Stomach smooth muscle (tissue), 2 donors: ENCODE measurements at regions not wholly inside any gene's neighbourhood (a gene's known extent, or its start where the extent isn't known, plus 50 kb on each side); places are given as distances from the start of the nearest gene placed in this dataset.

Experiments used
- H3K27ac ChIP-seq: one replicate; pipeline ENCODE4 v1.7.0; 2013; ENCODE audit warnings: mild to moderate bottlenecking, low read length, inconsistent platforms
- H3K27me3 ChIP-seq, 2 donors: one replicate each; pipeline ENCODE4 v1.7.0; 2013; ENCODE audit warnings: low read length in 2 of 2; ENCODE audit not compliant: insufficient read depth in 2 of 2, control insufficient read depth in 1 of 2
- H3K36me3 ChIP-seq, 2 donors: one replicate each; pipeline ENCODE4 v1.7.0; 2013; ENCODE audit warnings: low read length in 2 of 2; ENCODE audit not compliant: control insufficient read depth in 2 of 2, insufficient read depth in 2 of 2
- H3K4me1 ChIP-seq: one replicate; pipeline ENCODE4 v1.7.0; 2013; ENCODE audit warnings: low read length; ENCODE audit not compliant: control insufficient read depth, insufficient read depth
- H3K4me3 ChIP-seq, 2 donors: one replicate each; pipeline ENCODE4 v1.7.0; 2013; ENCODE audit warnings: low read length in 2 of 2
- H3K9ac ChIP-seq, 2 donors: one replicate each; pipeline ENCODE4 v1.7.0; 2013; ENCODE audit warnings: low read length in 2 of 2, mild to moderate bottlenecking in 1 of 2
- H3K9me3 ChIP-seq, 2 donors: one replicate each; pipeline ENCODE4 v1.7.0; 2013; ENCODE audit warnings: low read length in 2 of 2; ENCODE audit not compliant: control insufficient read depth in 2 of 2
- donor health status: healthy.
- donor health status: Pancreatic carcinoma.

GRCh38 chr4:137688651-137689050 is 156.4 kb upstream of the PCDH18 start:
- Histone ChIP-seq H3K4me3 (no peak overlapping the region), H3K9me3 (no peaks in the 10 kb centered on the region), H3K27ac (no peak overlapping the region), H3K27me3 (no peaks in the 10 kb centered on the region), H3K36me3 (no peaks in the 10 kb centered on the region), H3K9ac (no peak overlapping the region), H3K4me1 (no peaks in the 10 kb centered on the region)

GRCh38 chr4:137685357-137685756 is 153.1 kb upstream of the PCDH18 start:
- no peaks in the 10 kb centered on the region for H3K36me3 ChIP-seq
- no peaks in the 10 kb centered on the region for H3K9me3 ChIP-seq
- no peaks in the 10 kb centered on the region for H3K4me1 ChIP-seq

GRCh38 chr4:137681081-137681480 is 148.8 kb upstream of the PCDH18 start:
- no peaks in the 10 kb centered on the region for H3K4me1 ChIP-seq
- H3K9me3 ChIP-seq: no peaks in the 10 kb centered on the region
- no peak overlapping the region for H3K9ac ChIP-seq
- no peak overlapping the region for H3K4me3 ChIP-seq
- H3K36me3 ChIP-seq: no peaks in the 10 kb centered on the region
- no peaks in the 10 kb centered on the region for H3K27me3 ChIP-seq
- H3K27ac ChIP-seq: no peak overlapping the region

More at GRCh38 chr4:137685357-137685756, 153.1 kb upstream of the PCDH18 start:
- no peak overlapping the region for H3K27ac ChIP-seq
- H3K4me3 ChIP-seq: no peak overlapping the region
- H3K27me3 ChIP-seq: no peaks in the 10 kb centered on the region
- no peak overlapping the region for H3K9ac ChIP-seq

GRCh38 chr4:137678796-137679195 is 146.5 kb upstream of the PCDH18 start:
- no peaks in the 10 kb centered on the region for H3K27me3 ChIP-seq
- no peaks in the 10 kb centered on the region for H3K9me3 ChIP-seq
- no peak overlapping the region for H3K27ac ChIP-seq
- H3K36me3 ChIP-seq: no peaks in the 10 kb centered on the region
- H3K9ac ChIP-seq: no peak overlapping the region
- H3K4me3 ChIP-seq: no peak overlapping the region
- H3K4me1 ChIP-seq: no peaks in the 10 kb centered on the region

GRCh38 chr4:137677863-137678262 is 145.6 kb upstream of the PCDH18 start:
- H3K4me1 ChIP-seq: no peaks in the 10 kb centered on the region
- no peak overlapping the region for H3K4me3 ChIP-seq
- H3K9ac ChIP-seq: no peak overlapping the region
- H3K36me3 ChIP-seq: no peaks in the 10 kb centered on the region
- H3K27ac ChIP-seq: no peak overlapping the region
- H3K9me3 ChIP-seq: no peaks in the 10 kb centered on the region
- no peaks in the 10 kb centered on the region for H3K27me3 ChIP-seq

GRCh38 chr4:137676357-137676998 is 144.2 kb upstream of the PCDH18 start:
- H3K9ac ChIP-seq: no peak overlapping the region
- H3K27ac ChIP-seq: no peak overlapping the region
- H3K4me1 ChIP-seq: no peaks in the 10 kb centered on the region
- H3K4me3 ChIP-seq: no peak overlapping the region
- no peaks in the 10 kb centered on the region for H3K9me3 ChIP-seq
- H3K36me3 ChIP-seq: no peaks in the 10 kb centered on the region
- H3K27me3 ChIP-seq: no peaks in the 10 kb centered on the region

- Histone ChIP-seq H3K9ac (no peak overlapping the region), H3K36me3 (no peaks in the 10 kb centered on the region), H3K4me1 (no peaks in the 10 kb centered on the region), H3K27me3 (no peaks in the 10 kb centered on the region), H3K4me3 (no peak overlapping the region), H3K9me3 (no peaks in the 10 kb centered on the region), H3K27ac (no peak overlapping the region)
These were observed 141.8 kb upstream of the PCDH18 start for GRCh38 chr4:137674066-137674465.

- H3K9me3 ChIP-seq: no peaks in the 10 kb centered on the region
- H3K9ac ChIP-seq: no peak overlapping the region
- no peaks in the 10 kb centered on the region for H3K27me3 ChIP-seq
- no peaks in the 10 kb centered on the region for H3K4me1 ChIP-seq
- H3K27ac ChIP-seq: no peak overlapping the region
- H3K36me3 ChIP-seq: no peaks in the 10 kb centered on the region
- no peak overlapping the region for H3K4me3 ChIP-seq
These were observed 136.7 kb upstream of the PCDH18 start for GRCh38 chr4:137668885-137669545.

- Histone ChIP-seq H3K9ac (no peak overlapping the region), H3K4me1 (peaks cover 9% of the 10 kb centered on the region), H3K36me3 (no peaks in the 10 kb centered on the region), H3K4me3 (no peak overlapping the region), H3K9me3 (no peaks in the 10 kb centered on the region), H3K27me3 (no peaks in the 10 kb centered on the region), H3K27ac (no peak overlapping the region)
These were observed 132.1 kb upstream of the PCDH18 start for GRCh38 chr4:137664416-137664815.

- Histone ChIP-seq H3K4me3 (peak overlapping the region in 1 of 2 donors; percentile 44), H3K9me3 (no peaks in the 10 kb centered on the region), H3K27me3 (no peaks in the 10 kb centered on the region), H3K27ac (peak overlapping the region; percentile 31), H3K36me3 (no peaks in the 10 kb centered on the region), H3K4me1 (peaks cover 9% of the 10 kb centered on the region), H3K9ac (no peak overlapping the region)
These were observed 131.7 kb upstream of the PCDH18 start for GRCh38 chr4:137664046-137664387.
